Psoas muscle (tissue), 7 donors: ENCODE measurements at regions not wholly inside any gene's neighbourhood (a gene's known extent, or its start where the extent isn't known, plus 50 kb on each side); places are given as distances from the start of the nearest gene placed in this dataset.
"Not testable (repeated sequence)": the region's sequence is repeated elsewhere in the genome, so short reads cannot be mapped to it uniquely, and the experiment has no call there.

Experiments used
- ATAC-seq, 4 donors: fragments of 200-7000 bp; cut with Tn5 transposase; one replicate each; pipeline ENCODE4 v1.9.1; 2020; ENCODE audit warnings: moderate library complexity in 3 of 4, mild to moderate bottlenecking in 2 of 4
- DNase-seq, 2 donors: peaks; one replicate each; pipeline ENCODE4 v3.0.0-alpha.2; 2020
- H3K27ac ChIP-seq: fragments of 200-600 bp; one replicate; pipeline ENCODE4 v1.8.0; 2022
- H3K27me3 ChIP-seq, 3 donors: fragments of 200-600 bp in 1 of 3; one replicate each; pipeline versions ENCODE4 v1.6.1 to v1.8.0; 2013 to 2022; ENCODE audit warnings: low read length in 2 of 3, mild to moderate bottlenecking in 2 of 3, moderate library complexity in 1 of 3; ENCODE audit not compliant: insufficient read depth in 3 of 3
- H3K36me3 ChIP-seq, 2 donors: fragments of 200-600 bp in 1 of 2; one replicate each; pipeline versions ENCODE4 v1.6.1 to v1.8.0; 2013 to 2022; ENCODE audit warnings: low read depth in 1 of 2, mild to moderate bottlenecking in 1 of 2, moderate library complexity in 1 of 2; ENCODE audit not compliant: insufficient read depth in 1 of 2
- H3K4me1 ChIP-seq: fragments of 200-600 bp; one replicate; pipeline ENCODE4 v1.8.0; 2022
- H3K4me3 ChIP-seq: fragments of 200-600 bp; one replicate; pipeline ENCODE4 v1.8.0; 2022; ENCODE audit warnings: mild to moderate bottlenecking
- H3K9me3 ChIP-seq: fragments of 200-600 bp; one replicate; pipeline ENCODE4 v1.8.0; 2022
- WGBS, 3 donors: extraction: QIAGEN DNeasy Blood & Tissue Kit; methylation state at CpG; one replicate each; pipeline versions ENCODE4 v1.1.6 to v1.1.7; 2013; 5-methylcytosine and 5-hydroxymethylcytosine counted together
- intact Hi-C, 2 donors: fragments of 100-400 bp; cut with DNase I; formaldehyde crosslinking; loops; one replicate each; pipeline versions ENCODE4 v1.11.0 to v1.14.2; 2022
- TF ChIP-seq, protein P1 (sequence below): fragments of 200-600 bp; IDR thresholded peaks from one replicate; pipeline ENCODE4 v1.8.0; 2022; ENCODE audit warnings: antibody characterized with exemption
- donor health status: healthy with polysubstance abuse.
- donor health status: DM: no; HTN: no; CAD: no; lungs with moderate emphysema.
- donor health status: Bipolar disorder and iron deficiency.
- donor health status: healthy.
- donor health status: DM: yes; HTN: yes; CAD: no.
- donor health status: DM: no; HTN: no; CAD: no.
- donor health status: DM: yes; HTN: yes; CAD: no.

DNA sequence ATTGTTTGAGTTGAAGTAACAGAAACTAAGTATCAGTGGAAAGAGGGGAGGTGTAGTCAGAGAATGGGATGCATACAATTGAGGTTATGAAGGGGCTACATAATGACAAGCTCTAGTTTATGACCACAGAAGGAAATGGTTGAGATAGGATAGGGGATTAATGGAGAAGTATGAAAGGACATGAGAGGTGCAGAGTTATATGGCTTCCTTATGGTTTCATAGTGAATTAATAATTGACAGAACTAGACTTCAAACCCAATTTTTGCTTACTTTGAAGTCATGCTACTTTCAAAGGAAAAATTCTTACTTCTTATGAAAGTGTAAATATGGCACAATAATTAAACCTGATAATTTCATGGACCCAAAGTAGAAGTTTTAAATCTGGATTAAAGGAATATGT is 340.3 kb upstream of the LRRC4C start:
- intact Hi-C loops, result no loop called here
- Histone ChIP-seq H3K27ac (no peak overlapping the region), H3K36me3 (no peaks in the 10 kb centered on the region), H3K4me1 (no peaks in the 10 kb centered on the region), H3K9me3 (no peaks in the 10 kb centered on the region), H3K4me3 (no peak overlapping the region), H3K27me3 (no peaks in the 10 kb centered on the region)
- TF ChIP-seq, protein P1, sequence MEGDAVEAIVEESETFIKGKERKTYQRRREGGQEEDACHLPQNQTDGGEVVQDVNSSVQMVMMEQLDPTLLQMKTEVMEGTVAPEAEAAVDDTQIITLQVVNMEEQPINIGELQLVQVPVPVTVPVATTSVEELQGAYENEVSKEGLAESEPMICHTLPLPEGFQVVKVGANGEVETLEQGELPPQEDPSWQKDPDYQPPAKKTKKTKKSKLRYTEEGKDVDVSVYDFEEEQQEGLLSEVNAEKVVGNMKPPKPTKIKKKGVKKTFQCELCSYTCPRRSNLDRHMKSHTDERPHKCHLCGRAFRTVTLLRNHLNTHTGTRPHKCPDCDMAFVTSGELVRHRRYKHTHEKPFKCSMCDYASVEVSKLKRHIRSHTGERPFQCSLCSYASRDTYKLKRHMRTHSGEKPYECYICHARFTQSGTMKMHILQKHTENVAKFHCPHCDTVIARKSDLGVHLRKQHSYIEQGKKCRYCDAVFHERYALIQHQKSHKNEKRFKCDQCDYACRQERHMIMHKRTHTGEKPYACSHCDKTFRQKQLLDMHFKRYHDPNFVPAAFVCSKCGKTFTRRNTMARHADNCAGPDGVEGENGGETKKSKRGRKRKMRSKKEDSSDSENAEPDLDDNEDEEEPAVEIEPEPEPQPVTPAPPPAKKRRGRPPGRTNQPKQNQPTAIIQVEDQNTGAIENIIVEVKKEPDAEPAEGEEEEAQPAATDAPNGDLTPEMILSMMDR, result no peak
- ATAC-seq, result no peak
- no peak for DNase-seq

DNA sequence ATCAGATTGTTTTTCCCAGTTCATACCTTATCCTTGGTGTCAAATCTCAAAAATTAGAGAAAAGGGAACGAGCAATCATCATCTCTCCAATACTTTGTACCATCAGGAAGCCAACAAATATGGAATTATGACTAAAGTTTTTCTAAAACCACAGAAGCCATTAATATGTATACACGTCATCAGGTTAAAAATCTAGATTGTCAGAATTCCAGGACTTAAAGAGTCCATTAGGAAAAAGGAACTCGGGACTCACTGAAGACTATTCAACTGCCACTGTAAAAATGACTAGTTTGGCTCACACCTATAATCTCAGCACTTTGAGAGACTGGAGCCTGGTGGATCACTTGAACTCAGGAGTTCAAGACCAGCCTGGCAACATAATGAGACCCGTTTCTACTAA is 344.4 kb upstream of the LRRC4C start:
- 48 to 72% (median 51%) methylated on average over 4 of the region's 4 CpGs for WGBS, 3 donors

DNA sequence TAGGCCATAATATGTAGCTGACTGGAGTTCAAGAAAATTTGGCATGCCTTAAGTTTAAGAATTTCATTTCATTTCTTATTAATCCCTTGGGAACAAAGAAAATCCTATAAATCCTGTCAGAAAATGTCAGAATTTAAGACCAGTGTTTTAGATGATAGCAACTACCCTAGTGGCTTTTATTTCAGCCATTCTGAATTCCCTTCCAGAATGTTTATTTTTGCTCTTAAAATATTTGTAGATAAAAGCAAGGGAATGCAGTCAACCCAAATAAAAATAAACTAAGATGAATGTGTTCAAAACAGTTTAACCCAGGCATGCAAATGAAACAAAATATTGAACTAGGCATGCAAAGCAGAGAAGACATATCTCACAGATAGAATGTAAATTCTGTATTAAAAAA is 356.9 kb upstream of the LRRC4C start:
- H3K27me3 ChIP-seq, result no peaks in the 10 kb centered on the region
- TF ChIP-seq, protein P1, result no peak
- DNase-seq, result no peak
- no peak overlapping the region for H3K27ac ChIP-seq
- no peak overlapping the region for H3K4me3 ChIP-seq
- intact Hi-C loops, result no loop called here
- H3K36me3 ChIP-seq, result no peaks in the 10 kb centered on the region
- H3K4me1 ChIP-seq, result no peaks in the 10 kb centered on the region
- H3K9me3 ChIP-seq, result peaks cover 17% of the 10 kb centered on the region
- no peak for ATAC-seq

More for the DNA sequence above, 344.4 kb upstream of the LRRC4C start:
- H3K27me3 ChIP-seq, result no peaks in the 10 kb centered on the region
- no peak for ATAC-seq
- no peak for DNase-seq
- intact Hi-C loops, result no loop called here
- no peak overlapping the region for H3K27ac ChIP-seq
- H3K9me3 ChIP-seq, result no peaks in the 10 kb centered on the region
- H3K36me3 ChIP-seq, result no peaks in the 10 kb centered on the region
- H3K4me1 ChIP-seq, result no peaks in the 10 kb centered on the region
- TF ChIP-seq, protein P1, result no peak
- H3K4me3 ChIP-seq, result no peak overlapping the region

DNA sequence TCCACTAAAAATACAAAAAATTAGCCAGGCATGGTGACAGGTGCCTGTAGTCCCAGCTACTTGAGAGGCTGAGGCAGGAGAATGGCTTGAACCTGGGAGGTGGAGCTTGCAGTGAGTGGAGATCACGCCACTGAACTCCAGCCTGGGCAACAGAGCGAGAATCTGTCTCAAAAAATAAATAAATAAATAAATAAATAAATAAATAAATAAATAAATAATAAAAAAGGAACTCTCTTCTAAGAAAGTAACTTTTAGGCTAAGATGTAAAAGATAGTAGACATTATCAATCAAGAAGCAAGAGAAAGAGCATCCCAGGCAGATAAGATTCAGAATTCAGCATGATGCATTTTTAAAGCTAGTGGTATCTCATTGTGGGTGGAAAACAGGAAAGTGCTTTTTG is 364.8 kb upstream of the LRRC4C start:
- H3K36me3 ChIP-seq, H3K27me3 ChIP-seq, intact Hi-C loops, H3K27ac ChIP-seq, H3K9me3 ChIP-seq, H3K4me1 ChIP-seq, DNase-seq, H3K4me3 ChIP-seq, ATAC-seq: not testable (repeated sequence)
- 71 to 80% (median 75%) methylated on average over 2 of the region's 2 CpGs for WGBS, 3 donors

DNA sequence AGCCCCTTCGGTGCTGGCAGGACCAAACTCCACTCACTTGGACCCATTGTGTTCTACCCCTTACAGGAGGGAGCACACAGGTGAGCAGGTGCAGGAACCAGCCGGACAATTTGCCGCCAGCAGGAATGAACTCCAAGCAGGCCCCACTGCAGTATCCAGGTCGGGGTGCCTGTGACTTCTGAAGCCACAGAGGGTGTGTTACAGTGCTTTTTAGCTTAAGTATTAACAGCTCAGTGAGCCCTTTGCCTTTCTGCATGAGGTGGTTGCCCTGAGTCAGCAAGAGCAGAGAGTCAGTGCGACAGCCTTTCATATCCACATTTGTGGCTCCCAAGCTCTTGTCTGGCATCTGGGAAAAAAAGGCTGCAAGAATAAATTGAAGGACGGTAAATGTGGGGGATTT is 366.6 kb upstream of the LRRC4C start:
- Histone ChIP-seq H3K4me1 (no peaks in the 10 kb centered on the region), H3K27ac (no peak overlapping the region), H3K4me3 (no peak overlapping the region), H3K36me3 (no peaks in the 10 kb centered on the region), H3K9me3 (no peaks in the 10 kb centered on the region), H3K27me3 (no peaks in the 10 kb centered on the region)
- ATAC-seq (no peak), DNase-seq (no peak)
- 73 to 75% (median 74%) methylated on average over 6 of the region's 6 CpGs for WGBS, 3 donors
- intact Hi-C loops, result no loop called here
- TF ChIP-seq, protein P1, result no peak
